Neural crest cell (in vitro differentiated cells): ENCODE measurements at regions not wholly inside any gene's neighbourhood (a gene's known extent, or its start where the extent isn't known, plus 50 kb on each side); places are given as distances from the start of the nearest gene placed in this dataset.
A peak's percentile ranks its signal among the peaks of the same experiment; 100 is the strongest.

Experiments
- DNase-seq: peaks from one replicate; pipeline ENCODE4 v3.0.0; 2021; ENCODE audit warnings: low read depth, mixed read lengths, low spot score
- H3K27ac Mint-ChIP-seq: one replicate; pipeline ENCODE4 v1.8.0; 2021; ENCODE audit warnings: mild to moderate bottlenecking, mixed read lengths; ENCODE audit not compliant: unreplicated experiment
- H3K27me3 Mint-ChIP-seq: 2 replicates; pipeline ENCODE4 v1.8.0; 2021; ENCODE audit warnings: low read depth, mild to moderate bottlenecking, mixed read lengths
- H3K36me3 Mint-ChIP-seq: 2 replicates; pipeline ENCODE4 v1.8.0; 2021; ENCODE audit warnings: low read depth, mild to moderate bottlenecking, mixed read lengths
- H3K4me1 Mint-ChIP-seq: 2 replicates; pipeline ENCODE4 v1.8.0; 2021; ENCODE audit warnings: mixed read lengths
- H3K4me3 Mint-ChIP-seq: one replicate; pipeline ENCODE4 v1.8.0; 2021; ENCODE audit warnings: mild to moderate bottlenecking, mixed read lengths
- H3K9me3 Mint-ChIP-seq: 2 replicates; pipeline ENCODE4 v1.8.0; 2021; ENCODE audit warnings: mixed read lengths
- TF ChIP-seq, protein P1 (sequence below): fragments of 200-600 bp; sonication (generic); conservative IDR thresholded peaks from 2 replicates; pipeline ENCODE4 v1.5.0; 2021; ENCODE audit warnings: antibody characterized with exemption, mild to moderate bottlenecking

- DNase-seq = no peak
- TF ChIP-seq, protein P1, sequence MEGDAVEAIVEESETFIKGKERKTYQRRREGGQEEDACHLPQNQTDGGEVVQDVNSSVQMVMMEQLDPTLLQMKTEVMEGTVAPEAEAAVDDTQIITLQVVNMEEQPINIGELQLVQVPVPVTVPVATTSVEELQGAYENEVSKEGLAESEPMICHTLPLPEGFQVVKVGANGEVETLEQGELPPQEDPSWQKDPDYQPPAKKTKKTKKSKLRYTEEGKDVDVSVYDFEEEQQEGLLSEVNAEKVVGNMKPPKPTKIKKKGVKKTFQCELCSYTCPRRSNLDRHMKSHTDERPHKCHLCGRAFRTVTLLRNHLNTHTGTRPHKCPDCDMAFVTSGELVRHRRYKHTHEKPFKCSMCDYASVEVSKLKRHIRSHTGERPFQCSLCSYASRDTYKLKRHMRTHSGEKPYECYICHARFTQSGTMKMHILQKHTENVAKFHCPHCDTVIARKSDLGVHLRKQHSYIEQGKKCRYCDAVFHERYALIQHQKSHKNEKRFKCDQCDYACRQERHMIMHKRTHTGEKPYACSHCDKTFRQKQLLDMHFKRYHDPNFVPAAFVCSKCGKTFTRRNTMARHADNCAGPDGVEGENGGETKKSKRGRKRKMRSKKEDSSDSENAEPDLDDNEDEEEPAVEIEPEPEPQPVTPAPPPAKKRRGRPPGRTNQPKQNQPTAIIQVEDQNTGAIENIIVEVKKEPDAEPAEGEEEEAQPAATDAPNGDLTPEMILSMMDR = no peak
- no peaks in the 10 kb centered on the region for H3K36me3 Mint-ChIP-seq
- peaks cover 4% of the 10 kb centered on the region for H3K4me1 Mint-ChIP-seq
- H3K27me3 Mint-ChIP-seq = peaks cover 3% of the 10 kb centered on the region
- H3K27ac Mint-ChIP-seq = peak overlapping the region; percentile 27
- H3K4me3 Mint-ChIP-seq = no peak overlapping the region
- no peaks in the 10 kb centered on the region for H3K9me3 Mint-ChIP-seq
Measured at GRCh38 chr5:61991866-61992265, 314.1 kb upstream of the KIF2A start.

DNA sequence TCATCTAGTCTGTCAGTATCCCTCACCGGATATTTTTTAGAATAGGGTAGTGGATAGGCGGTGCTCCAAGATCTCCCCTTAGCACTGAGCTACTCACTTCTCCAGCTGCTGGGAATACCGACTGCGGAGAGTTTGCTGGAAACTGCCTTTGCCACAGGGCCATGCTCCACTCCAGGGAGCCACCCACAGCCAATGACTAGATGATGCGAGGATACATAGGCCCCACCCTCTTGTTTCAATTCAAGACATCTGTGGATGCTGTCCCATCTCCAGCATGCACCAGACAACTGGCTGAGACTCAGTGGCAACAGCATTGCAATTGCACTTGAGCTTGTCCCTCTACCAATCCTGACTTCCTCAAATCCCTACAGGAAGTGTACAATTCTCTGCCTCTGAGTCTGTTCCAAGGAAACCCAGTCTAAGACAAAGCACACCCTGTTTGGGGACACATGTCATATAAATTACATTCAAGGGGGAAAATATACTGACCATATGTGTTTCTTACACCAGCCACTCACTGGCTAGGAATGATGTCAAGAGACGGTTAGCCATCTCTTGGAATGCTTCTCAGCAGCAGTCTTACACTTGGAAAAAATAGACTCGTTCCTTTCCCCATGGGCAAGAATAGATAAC, 312.6 kb upstream of the KIF2A start:
- TF ChIP-seq, protein P1 = no peak
- Mint-ChIP-seq H3K27ac (no peak overlapping the region), H3K4me1 (peaks cover 4% of the 10 kb centered on the region), H3K36me3 (no peaks in the 10 kb centered on the region), H3K9me3 (no peaks in the 10 kb centered on the region), H3K27me3 (peaks cover 3% of the 10 kb centered on the region), H3K4me3 (no peak overlapping the region)
- no peak for DNase-seq

DNA sequence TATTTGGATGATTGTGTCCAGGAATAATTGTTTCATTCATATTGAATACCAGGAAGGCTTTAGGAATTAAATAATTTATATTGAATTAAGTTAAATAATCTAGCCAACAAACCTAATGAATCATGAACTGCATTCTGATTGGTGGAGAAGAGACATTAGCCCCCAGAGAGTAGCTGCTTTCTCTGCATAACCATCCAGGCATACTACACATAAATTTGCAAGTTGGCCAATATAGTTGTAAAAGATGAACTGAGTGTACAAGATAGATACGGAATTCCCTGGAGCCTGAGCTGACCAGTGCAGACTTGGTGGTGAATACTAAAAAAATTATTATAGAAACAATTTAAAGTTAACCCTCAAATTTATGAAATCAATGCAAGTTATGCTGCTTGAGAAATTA, 311.8 kb upstream of the KIF2A start:
- TF ChIP-seq, protein P1 = no peak
- no peak for DNase-seq
- H3K4me1 Mint-ChIP-seq = peaks cover 4% of the 10 kb centered on the region
- no peak overlapping the region for H3K27ac Mint-ChIP-seq
- H3K36me3 Mint-ChIP-seq = no peaks in the 10 kb centered on the region
- no peaks in the 10 kb centered on the region for H3K27me3 Mint-ChIP-seq
- H3K4me3 Mint-ChIP-seq = no peak overlapping the region
- no peaks in the 10 kb centered on the region for H3K9me3 Mint-ChIP-seq

DNA sequence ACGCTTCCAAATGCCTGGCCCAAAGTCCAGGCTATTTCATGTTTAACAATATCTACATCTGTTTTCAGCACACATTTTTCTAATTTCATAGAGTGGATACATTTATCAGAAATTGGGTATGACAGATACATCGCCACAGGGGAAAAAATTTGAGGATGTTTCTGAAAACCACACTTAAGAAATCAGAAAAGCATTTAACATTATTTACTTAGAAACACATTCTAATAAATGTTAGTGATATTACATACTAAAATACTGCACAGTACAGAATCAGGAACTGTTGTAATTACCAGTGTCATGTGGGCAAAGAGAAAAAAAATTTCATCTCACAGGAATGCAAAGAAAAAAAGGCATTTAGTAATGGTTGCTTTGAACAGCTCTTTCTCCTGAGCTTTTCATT, 310.5 kb upstream of the KIF2A start:
- Mint-ChIP-seq H3K9me3 (no peaks in the 10 kb centered on the region), H3K4me3 (no peak overlapping the region), H3K36me3 (no peaks in the 10 kb centered on the region), H3K27me3 (no peaks in the 10 kb centered on the region), H3K4me1 (peaks cover 4% of the 10 kb centered on the region), H3K27ac (no peak overlapping the region)
- DNase-seq = no peak
- TF ChIP-seq, protein P1 = no peak

GRCh38 chr5:61999371-61999770, 306.6 kb upstream of the KIF2A start:
- TF ChIP-seq, protein P1 = no peak
- Mint-ChIP-seq H3K4me1 (no peaks in the 10 kb centered on the region), H3K4me3 (no peak overlapping the region), H3K27ac (no peak overlapping the region), H3K36me3 (no peaks in the 10 kb centered on the region), H3K27me3 (no peaks in the 10 kb centered on the region), H3K9me3 (no peaks in the 10 kb centered on the region)
- no peak for DNase-seq
